H9 (cell line): ENCODE measurements at regions not wholly inside any gene's neighbourhood (a gene's known extent, or its start where the extent isn't known, plus 50 kb on each side); places are given as distances from the start of the nearest gene placed in this dataset.

ENCODE experiments used
- DNase-seq: peaks from one replicate; pipeline ENCODE4 v3.0.0-alpha.2; 2017
- H2AFZ ChIP-seq: one replicate; pipeline ENCODE4 v1.6.1; 2013; ENCODE audit warnings: mild to moderate bottlenecking, low read length, control low read depth, moderate library complexity
- H2AK5ac ChIP-seq: 2 replicates; pipeline ENCODE4 v1.6.1; 2013; ENCODE audit warnings: low read length, control low read depth, mixed read lengths; ENCODE audit not compliant: insufficient read length
- H2BK120ac ChIP-seq: one replicate; pipeline ENCODE4 v1.6.1; 2013; ENCODE audit warnings: low read depth, mild to moderate bottlenecking, low read length, control low read depth, inconsistent platforms; ENCODE audit not compliant: poor library complexity, severe bottlenecking
- H2BK12ac ChIP-seq: 2 replicates; pipeline ENCODE4 v1.6.1; 2013; ENCODE audit warnings: low read length, control low read depth, mixed read lengths, low read depth; ENCODE audit not compliant: insufficient read length
- H2BK15ac ChIP-seq: 2 replicates; pipeline ENCODE4 v1.6.1; 2013; ENCODE audit warnings: low read depth, low read length, control low read depth
- H2BK20ac ChIP-seq: one replicate; pipeline ENCODE4 v1.6.1; 2013; ENCODE audit warnings: low read depth, mild to moderate bottlenecking, low read length, control low read depth, inconsistent platforms; ENCODE audit not compliant: poor library complexity, severe bottlenecking
- H2BK5ac ChIP-seq: 2 replicates; pipeline ENCODE4 v1.6.1; 2013; ENCODE audit warnings: low read length, control low read depth, mixed read lengths; ENCODE audit not compliant: insufficient read length
- H3K14ac ChIP-seq: 2 replicates; pipeline ENCODE4 v1.6.1; 2013; ENCODE audit warnings: low read length, control low read depth; ENCODE audit not compliant: insufficient read depth
- H3K18ac ChIP-seq: 2 replicates; pipeline ENCODE4 v1.6.1; 2013; ENCODE audit warnings: low read depth, mild to moderate bottlenecking, mixed read lengths, low read length, control low read depth; ENCODE audit not compliant: insufficient read length
- H3K23ac ChIP-seq: 2 replicates; pipeline ENCODE4 v1.6.1; 2013; ENCODE audit warnings: low read length, control low read depth, mixed read lengths, low read depth; ENCODE audit not compliant: insufficient read length
- H3K23me2 ChIP-seq: 2 replicates; pipeline ENCODE4 v1.6.1; 2013; ENCODE audit warnings: low read depth, mild to moderate bottlenecking, mixed read lengths, low read length, control low read depth; ENCODE audit not compliant: insufficient read length, poor library complexity, severe bottlenecking
- H3K27ac ChIP-seq: 2 replicates; pipeline ENCODE4 v1.5.1; 2013; ENCODE audit warnings: low read length, control low read depth, mixed read lengths, low read depth; ENCODE audit not compliant: insufficient read length
- H3K27me3 ChIP-seq: 2 replicates; pipeline ENCODE4 v1.6.1; 2013; ENCODE audit warnings: low read length, control low read depth, inconsistent platforms; ENCODE audit not compliant: insufficient read depth
- H3K4ac ChIP-seq: 2 replicates; pipeline ENCODE4 v1.6.1; 2013; ENCODE audit warnings: low read depth, mild to moderate bottlenecking, control low read depth, inconsistent platforms, low read length, moderate library complexity
- H3K4me1 ChIP-seq: 2 replicates; pipeline ENCODE4 v1.6.1; 2013; ENCODE audit warnings: low read length, control low read depth, inconsistent platforms; ENCODE audit not compliant: insufficient read depth
- H3K4me2 ChIP-seq: 2 replicates; pipeline ENCODE4 v1.6.1; 2013; ENCODE audit warnings: low read length, control low read depth, mixed read lengths; ENCODE audit not compliant: insufficient read length, insufficient read depth
- H3K56ac ChIP-seq: 2 replicates; pipeline ENCODE4 v1.6.1; 2013; ENCODE audit warnings: low read depth, mild to moderate bottlenecking, mixed read lengths, low read length, control low read depth; ENCODE audit not compliant: insufficient read length
- H3K79me1 ChIP-seq: 2 replicates; pipeline ENCODE4 v1.6.1; 2013; ENCODE audit warnings: low read depth, mild to moderate bottlenecking, moderate library complexity, low read length, control low read depth, inconsistent platforms; ENCODE audit not compliant: insufficient read depth, poor library complexity, severe bottlenecking
- H3K79me2 ChIP-seq: 2 replicates; pipeline ENCODE4 v1.6.1; 2013; ENCODE audit warnings: low read length, control low read depth, inconsistent platforms; ENCODE audit not compliant: insufficient read depth
- H3K9ac ChIP-seq: 2 replicates; pipeline ENCODE4 v1.6.1; 2013; ENCODE audit warnings: low read length, control low read depth, mixed read lengths; ENCODE audit not compliant: insufficient read length; ENCODE audit errors: extremely low read depth
- H3K9me3 ChIP-seq: one replicate; pipeline ENCODE4 v1.6.1; 2013; ENCODE audit warnings: low read depth, low read length, inconsistent platforms; ENCODE audit not compliant: control insufficient read depth
- H3T11ph ChIP-seq: one replicate; pipeline ENCODE4 v1.6.1; 2013; ENCODE audit warnings: mild to moderate bottlenecking, low read length, control low read depth, inconsistent platforms
- H4K20me1 ChIP-seq: one replicate; pipeline ENCODE4 v1.6.1; 2013; ENCODE audit not compliant: control insufficient read depth, insufficient read length, insufficient read depth
- H4K5ac ChIP-seq: 2 replicates; pipeline ENCODE4 v1.6.1; 2013; ENCODE audit warnings: low read depth, mild to moderate bottlenecking, mixed read lengths, low read length, control low read depth; ENCODE audit not compliant: insufficient read length
- H4K8ac ChIP-seq: replicated peaks from 2 replicates; pipeline ENCODE4 v1.6.1; 2013; ENCODE audit warnings: low read length, control low read depth, mixed read lengths, low read depth; ENCODE audit not compliant: insufficient read length
- H4K91ac ChIP-seq: 2 replicates; pipeline ENCODE4 v1.6.1; 2013; ENCODE audit warnings: low read depth, mild to moderate bottlenecking, moderate library complexity, mixed read lengths, low read length, control low read depth; ENCODE audit not compliant: insufficient read length
- H3K27ac Mint-ChIP-seq, 3 experiments: 2 replicates in 2 of 3; 3 replicates in 1 of 3; pipeline ENCODE4 v1.8.0; 2020 to 2021; ENCODE audit warnings: mixed read lengths in 3 of 3, mild to moderate bottlenecking in 1 of 3, moderate library complexity in 1 of 3
- H3K27me3 Mint-ChIP-seq: 2 replicates; pipeline ENCODE4 v1.8.0; 2021; ENCODE audit warnings: low read depth, mild to moderate bottlenecking, moderate library complexity, mixed read lengths
- H3K36me3 Mint-ChIP-seq, 3 experiments: 2 replicates in 2 of 3; 3 replicates in 1 of 3; pipeline ENCODE4 v1.8.0; 2020 to 2021; ENCODE audit warnings: low read depth in 3 of 3, mixed read lengths in 3 of 3; ENCODE audit not compliant: insufficient read depth in 1 of 3
- H3K4me1 Mint-ChIP-seq, 2 experiments: 2 replicates each; pipeline ENCODE4 v1.8.0; 2020; ENCODE audit warnings: mixed read lengths in 2 of 2
- H3K4me3 Mint-ChIP-seq, 2 experiments: 2 replicates in 1 of 2; 3 replicates in 1 of 2; pipeline ENCODE4 v1.8.0; 2020 to 2021; ENCODE audit warnings: mild to moderate bottlenecking in 2 of 2, mixed read lengths in 2 of 2, moderate library complexity in 1 of 2
- H3K9me3 Mint-ChIP-seq, 2 experiments: 2 replicates in 1 of 2; 3 replicates in 1 of 2; pipeline ENCODE4 v1.8.0; 2020; ENCODE audit warnings: mild to moderate bottlenecking in 2 of 2, mixed read lengths in 2 of 2, moderate library complexity in 1 of 2
- WGBS: extraction: QIAGEN DNeasy Blood & Tissue Kit; methylation state at CpG from one replicate; pipeline ENCODE4 v1.1.7; 2013; ENCODE audit warnings: missing lambda C conversion rate, low lambda C conversion rate, mixed read lengths; ENCODE audit not compliant: insufficient read length; ENCODE audit errors: extremely low coverage; 5-methylcytosine and 5-hydroxymethylcytosine counted together
- TF ChIP-seq, protein P1 (sequence below): fragments of 200-600 bp; sonication (generic); conservative IDR thresholded peaks from 3 replicates; pipeline ENCODE4 v1.8.0; 2021; ENCODE audit warnings: antibody characterized with exemption, mild to moderate bottlenecking

DNA sequence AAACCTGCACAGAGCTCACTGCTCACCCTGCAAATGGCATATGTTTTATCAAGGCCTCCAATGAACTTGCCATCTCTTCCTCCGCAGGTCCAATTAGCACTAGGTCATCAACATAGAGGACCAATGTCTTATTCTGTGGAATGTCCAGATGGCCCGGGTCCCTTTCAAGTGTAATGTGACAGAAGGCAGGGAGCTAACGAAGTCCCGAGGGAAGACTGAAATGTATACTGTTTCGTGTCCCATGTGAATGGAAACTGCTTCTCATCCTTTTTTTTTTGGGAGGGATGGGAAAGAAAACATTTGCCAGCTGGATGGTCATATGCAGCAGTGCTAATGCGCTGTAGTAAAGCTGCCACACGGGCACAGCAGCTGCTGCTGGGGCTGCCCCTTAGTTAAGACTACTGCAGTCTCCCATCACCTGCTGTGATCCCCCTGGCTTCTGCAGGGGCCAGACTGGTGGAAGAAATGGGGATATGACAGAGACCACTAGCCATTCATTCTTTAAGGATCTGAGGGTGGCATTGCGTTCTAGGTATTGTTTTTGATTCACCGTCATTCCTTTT, 61.7 kb upstream of the CCNY start:
- H3K36me3 Mint-ChIP-seq = no peaks in the 10 kb centered on the region
- H3K4me1 Mint-ChIP-seq = peaks cover 7 to 13% of the 10 kb centered on the region in 2 experiments; a peak in 3 of 4 replicates
- no peak overlapping the region for H2BK12ac ChIP-seq
- no peaks in the 10 kb centered on the region for H3K79me2 ChIP-seq
- no peak overlapping the region for H2BK5ac ChIP-seq
- no peak overlapping the region for H3K23ac ChIP-seq
- no peak overlapping the region for H3K4ac ChIP-seq
- H4K8ac ChIP-seq = no peak overlapping the region
- WGBS = no CpG with 5 or more reads among the region's 9 CpGs
- H2AK5ac ChIP-seq = no peak overlapping the region
- no peak overlapping the region for H2BK20ac ChIP-seq
- H3K4me3 Mint-ChIP-seq = no peak overlapping the region
- H3K56ac ChIP-seq = no peak overlapping the region
- H3K4me1 ChIP-seq = no peaks in the 10 kb centered on the region
- no peaks in the 10 kb centered on the region for H3K23me2 ChIP-seq
- H4K5ac ChIP-seq = no peak overlapping the region
- H3T11ph ChIP-seq = no peak overlapping the region
- H3K27me3 ChIP-seq = no peaks in the 10 kb centered on the region
- no peak overlapping the region for H2BK120ac ChIP-seq
- peaks cover 4% of the 10 kb centered on the region for H3K27me3 Mint-ChIP-seq
- no peak for DNase-seq
- H3K79me1 ChIP-seq = no peaks in the 10 kb centered on the region
- H4K20me1 ChIP-seq = no peaks in the 10 kb centered on the region
- no peak overlapping the region for H3K18ac ChIP-seq
- no peaks in the 10 kb centered on the region; a peak in 2 of 5 replicates for H3K9me3 Mint-ChIP-seq
- no peak overlapping the region for H4K91ac ChIP-seq
- no peak overlapping the region for H2BK15ac ChIP-seq
- no peak overlapping the region for H3K27ac ChIP-seq
- TF ChIP-seq, protein P1, sequence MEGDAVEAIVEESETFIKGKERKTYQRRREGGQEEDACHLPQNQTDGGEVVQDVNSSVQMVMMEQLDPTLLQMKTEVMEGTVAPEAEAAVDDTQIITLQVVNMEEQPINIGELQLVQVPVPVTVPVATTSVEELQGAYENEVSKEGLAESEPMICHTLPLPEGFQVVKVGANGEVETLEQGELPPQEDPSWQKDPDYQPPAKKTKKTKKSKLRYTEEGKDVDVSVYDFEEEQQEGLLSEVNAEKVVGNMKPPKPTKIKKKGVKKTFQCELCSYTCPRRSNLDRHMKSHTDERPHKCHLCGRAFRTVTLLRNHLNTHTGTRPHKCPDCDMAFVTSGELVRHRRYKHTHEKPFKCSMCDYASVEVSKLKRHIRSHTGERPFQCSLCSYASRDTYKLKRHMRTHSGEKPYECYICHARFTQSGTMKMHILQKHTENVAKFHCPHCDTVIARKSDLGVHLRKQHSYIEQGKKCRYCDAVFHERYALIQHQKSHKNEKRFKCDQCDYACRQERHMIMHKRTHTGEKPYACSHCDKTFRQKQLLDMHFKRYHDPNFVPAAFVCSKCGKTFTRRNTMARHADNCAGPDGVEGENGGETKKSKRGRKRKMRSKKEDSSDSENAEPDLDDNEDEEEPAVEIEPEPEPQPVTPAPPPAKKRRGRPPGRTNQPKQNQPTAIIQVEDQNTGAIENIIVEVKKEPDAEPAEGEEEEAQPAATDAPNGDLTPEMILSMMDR = no peak
- H3K9me3 ChIP-seq = no peaks in the 10 kb centered on the region
- H3K4me2 ChIP-seq = no peak overlapping the region
- no peak overlapping the region for H3K9ac ChIP-seq
- no peak overlapping the region for H2AFZ ChIP-seq
- no peak overlapping the region for H3K14ac ChIP-seq
- H3K27ac Mint-ChIP-seq = no peak overlapping the region; a peak in 1 of 7 replicates
